CD4-positive, alpha-beta T cell (primary cell): ENCODE measurements at regions not wholly inside any gene's neighbourhood (a gene's known extent, or its start where the extent isn't known, plus 50 kb on each side); places are given as distances from the start of the nearest gene placed in this dataset.

ENCODE experiments used
- ATAC-seq: fragments of 200-7000 bp; cut with Tn5 transposase; one replicate; pipeline ENCODE4 v1.10.0; 2022; ENCODE audit warnings: mild to moderate bottlenecking; ENCODE audit not compliant: poor library complexity
- CTCF ChIA-PET: fragments of 350-600 bp; sonication (Branson Sonifier 250); formaldehyde crosslinking; loops from one replicate; lab custom pipeline; 2021; ENCODE audit warnings: antibody characterized with exemption, inconsistent platforms; lab: Charles Lee
- POLR2A ChIA-PET: fragments of 350-600 bp; sonication (Branson Sonifier 250); formaldehyde crosslinking; loops from one replicate; lab custom pipeline; 2021; ENCODE audit warnings: antibody characterized with exemption, inconsistent platforms; lab: Charles Lee
- DNase-seq, 14 experiments: peaks; one replicate each; pipeline ENCODE4 v3.0.0-alpha.2; 2013 to 2020; ENCODE audit warnings: mixed read lengths in 2 of 14
- H3K27ac ChIP-seq, 2 donors: one replicate each; pipeline versions ENCODE4 v1.5.1 to v1.7.0; 2013; ENCODE audit warnings: low read length in 2 of 2, low read depth in 1 of 2, mild to moderate bottlenecking in 1 of 2
- H3K27me3 ChIP-seq, 2 experiments: 1 replicate in 1 of 2; 2 replicates in 1 of 2; pipeline versions ENCODE4 v1.6.1 to v1.7.0; 2013; ENCODE audit warnings: low read length in 2 of 2, control low read depth in 1 of 2, mild to moderate bottlenecking in 1 of 2, moderate library complexity in 1 of 2; ENCODE audit not compliant: insufficient read depth in 2 of 2, control insufficient read depth in 1 of 2
- H3K36me3 ChIP-seq: one replicate; pipeline ENCODE4 v1.6.1; 2013; ENCODE audit warnings: low read length, control low read depth; ENCODE audit not compliant: insufficient read depth
- H3K4me1 ChIP-seq: one replicate; pipeline ENCODE4 v1.6.1; 2013; ENCODE audit warnings: low read length, control low read depth; ENCODE audit not compliant: insufficient read depth
- H3K4me3 ChIP-seq: one replicate; pipeline ENCODE4 v1.5.1; 2013; ENCODE audit warnings: mild to moderate bottlenecking, low read length, moderate library complexity
- H3K9me3 ChIP-seq, 2 experiments: 1 replicate in 1 of 2; 2 replicates in 1 of 2; pipeline versions ENCODE4 v1.6.1 to v1.7.0; 2013; ENCODE audit warnings: low read length in 2 of 2, mild to moderate bottlenecking in 2 of 2, control low read depth in 1 of 2, moderate library complexity in 1 of 2; ENCODE audit not compliant: control insufficient read depth in 1 of 2, insufficient read depth in 1 of 2
- H3K27ac Mint-ChIP-seq: one replicate; pipeline ENCODE4 v1.8.0; 2020; ENCODE audit warnings: mixed read lengths
- H3K27me3 Mint-ChIP-seq: one replicate; pipeline ENCODE4 v1.8.0; 2021; ENCODE audit warnings: mixed read lengths
- H3K36me3 Mint-ChIP-seq: one replicate; pipeline ENCODE4 v1.8.0; 2021; ENCODE audit warnings: low read depth, mixed read lengths
- H3K4me1 Mint-ChIP-seq: one replicate; pipeline ENCODE4 v1.8.0; 2021; ENCODE audit warnings: low read depth, mixed read lengths
- H3K4me3 Mint-ChIP-seq: one replicate; pipeline ENCODE4 v1.8.0; 2020; ENCODE audit warnings: mild to moderate bottlenecking, mixed read lengths
- H3K9me3 Mint-ChIP-seq: one replicate; pipeline ENCODE4 v1.8.0; 2020; ENCODE audit warnings: mixed read lengths
- intact Hi-C, 2 experiments: fragments of 100-400 bp; cut with DNase I in 1 of 2; cut with micrococcal nuclease in 1 of 2; formaldehyde crosslinking; loops; one replicate each; pipeline versions ENCODE4 v1.15.1 to v1.9.0; 2023 to 2025; cut with DNase I, micrococcal nuclease
- TF ChIP-seq, protein P1 (sequence below): fragments of 200-600 bp; IDR thresholded peaks from one replicate; pipeline ENCODE4 v1.8.0; 2022; ENCODE audit warnings: antibody characterized with exemption, mild to moderate bottlenecking

- Histone ChIP-seq H3K36me3 (no peaks in the 10 kb centered on the region), H3K27me3 (no peaks in the 10 kb centered on the region), H3K9me3 (peaks cover 0 to 7% of the 10 kb centered on the region in 2 experiments), H3K4me3 (no peak overlapping the region), H3K27ac (no peak overlapping the region), H3K4me1 (no peaks in the 10 kb centered on the region)
- DNase-seq (no peak), ATAC-seq (no peak)
- POLR2A ChIA-PET, result no interaction called here
- Mint-ChIP-seq H3K4me3 (no peak overlapping the region), H3K27ac (no peak overlapping the region), H3K36me3 (no peaks in the 10 kb centered on the region), H3K9me3 (peaks cover 8% of the 10 kb centered on the region), H3K4me1 (no peaks in the 10 kb centered on the region), H3K27me3 (no peaks in the 10 kb centered on the region)
- CTCF ChIA-PET, result interaction anchor here (0.7 kb wide), 1 partner anchor 959 kb away, joined by 3 read pairs; no protein-coding TSS in a partner anchor
- TF ChIP-seq, protein P1, sequence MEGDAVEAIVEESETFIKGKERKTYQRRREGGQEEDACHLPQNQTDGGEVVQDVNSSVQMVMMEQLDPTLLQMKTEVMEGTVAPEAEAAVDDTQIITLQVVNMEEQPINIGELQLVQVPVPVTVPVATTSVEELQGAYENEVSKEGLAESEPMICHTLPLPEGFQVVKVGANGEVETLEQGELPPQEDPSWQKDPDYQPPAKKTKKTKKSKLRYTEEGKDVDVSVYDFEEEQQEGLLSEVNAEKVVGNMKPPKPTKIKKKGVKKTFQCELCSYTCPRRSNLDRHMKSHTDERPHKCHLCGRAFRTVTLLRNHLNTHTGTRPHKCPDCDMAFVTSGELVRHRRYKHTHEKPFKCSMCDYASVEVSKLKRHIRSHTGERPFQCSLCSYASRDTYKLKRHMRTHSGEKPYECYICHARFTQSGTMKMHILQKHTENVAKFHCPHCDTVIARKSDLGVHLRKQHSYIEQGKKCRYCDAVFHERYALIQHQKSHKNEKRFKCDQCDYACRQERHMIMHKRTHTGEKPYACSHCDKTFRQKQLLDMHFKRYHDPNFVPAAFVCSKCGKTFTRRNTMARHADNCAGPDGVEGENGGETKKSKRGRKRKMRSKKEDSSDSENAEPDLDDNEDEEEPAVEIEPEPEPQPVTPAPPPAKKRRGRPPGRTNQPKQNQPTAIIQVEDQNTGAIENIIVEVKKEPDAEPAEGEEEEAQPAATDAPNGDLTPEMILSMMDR, result no peak
- intact Hi-C loops, result loop anchor here in 1 of 2 experiments (10.0 kb wide), 1 partner anchor 182 kb away; no protein-coding TSS in a partner anchor
These were observed 1024.0 kb upstream of the CNTN5 start for GRCh38 chr11:97996762-97997161.

GRCh38 chr11:98003606-98004371 lies 1017.0 kb upstream of the CNTN5 start:
- H3K36me3 ChIP-seq, result no peaks in the 10 kb centered on the region
- Mint-ChIP-seq H3K4me3 (no peak overlapping the region), H3K4me1 (no peaks in the 10 kb centered on the region), H3K9me3 (no peaks in the 10 kb centered on the region), H3K27me3 (no peaks in the 10 kb centered on the region), H3K27ac (no peak overlapping the region), H3K36me3 (no peaks in the 10 kb centered on the region)
- H3K27ac ChIP-seq, result no peak overlapping the region
- POLR2A ChIA-PET, result no interaction called here
- DNase-seq, result no peak
- no peak overlapping the region for H3K4me3 ChIP-seq
- CTCF ChIA-PET, result no interaction called here
- H3K27me3 ChIP-seq, result no peaks in the 10 kb centered on the region
- intact Hi-C loops, result no loop called here
- ATAC-seq, result no peak
- peaks cover 0 to 5% of the 10 kb centered on the region in 2 experiments for H3K9me3 ChIP-seq
- TF ChIP-seq, protein P1, result no peak
- H3K4me1 ChIP-seq, result no peaks in the 10 kb centered on the region

GRCh38 chr11:98007072-98007471 lies 1013.7 kb upstream of the CNTN5 start:
- POLR2A ChIA-PET, result no interaction called here

More at GRCh38 chr11:98007072-98007471, 1013.7 kb upstream of the CNTN5 start:
- Histone ChIP-seq H3K36me3 (no peaks in the 10 kb centered on the region), H3K27me3 (no peaks in the 10 kb centered on the region), H3K4me3 (no peak overlapping the region), H3K9me3 (peaks cover 0 to 8% of the 10 kb centered on the region in 2 experiments), H3K4me1 (no peaks in the 10 kb centered on the region), H3K27ac (no peak overlapping the region)
- TF ChIP-seq, protein P1, result no peak
- Mint-ChIP-seq H3K27ac (no peak overlapping the region), H3K9me3 (no peaks in the 10 kb centered on the region), H3K4me3 (no peak overlapping the region), H3K27me3 (no peaks in the 10 kb centered on the region), H3K36me3 (no peaks in the 10 kb centered on the region), H3K4me1 (no peaks in the 10 kb centered on the region)
- ATAC-seq (no peak), DNase-seq (no peak)
- intact Hi-C loops, result no loop called here
- CTCF ChIA-PET, result no interaction called here
